AG09319 (cell line): ENCODE measurements at regions not wholly inside any gene's neighbourhood (a gene's known extent, or its start where the extent isn't known, plus 50 kb on each side); places are given as distances from the start of the nearest gene placed in this dataset.

ENCODE experiments used
- DNase-seq: peaks from one replicate; pipeline ENCODE4 v3.0.0-alpha.2; 2010; ENCODE audit warnings: low read depth; ENCODE audit errors: extremely low read depth
- TF ChIP-seq, protein P1 (sequence below): IDR thresholded peaks from 2 replicates; pipeline ENCODE4 v1.5.1; 2011; ENCODE audit warnings: low read depth, mild to moderate bottlenecking, inconsistent platforms, low read length, moderate library complexity

GRCh38 chr2:88342749-88343148 lies 109.7 kb downstream of the FOXI3 start:
- DNase-seq = no peak
- TF ChIP-seq, protein P1, sequence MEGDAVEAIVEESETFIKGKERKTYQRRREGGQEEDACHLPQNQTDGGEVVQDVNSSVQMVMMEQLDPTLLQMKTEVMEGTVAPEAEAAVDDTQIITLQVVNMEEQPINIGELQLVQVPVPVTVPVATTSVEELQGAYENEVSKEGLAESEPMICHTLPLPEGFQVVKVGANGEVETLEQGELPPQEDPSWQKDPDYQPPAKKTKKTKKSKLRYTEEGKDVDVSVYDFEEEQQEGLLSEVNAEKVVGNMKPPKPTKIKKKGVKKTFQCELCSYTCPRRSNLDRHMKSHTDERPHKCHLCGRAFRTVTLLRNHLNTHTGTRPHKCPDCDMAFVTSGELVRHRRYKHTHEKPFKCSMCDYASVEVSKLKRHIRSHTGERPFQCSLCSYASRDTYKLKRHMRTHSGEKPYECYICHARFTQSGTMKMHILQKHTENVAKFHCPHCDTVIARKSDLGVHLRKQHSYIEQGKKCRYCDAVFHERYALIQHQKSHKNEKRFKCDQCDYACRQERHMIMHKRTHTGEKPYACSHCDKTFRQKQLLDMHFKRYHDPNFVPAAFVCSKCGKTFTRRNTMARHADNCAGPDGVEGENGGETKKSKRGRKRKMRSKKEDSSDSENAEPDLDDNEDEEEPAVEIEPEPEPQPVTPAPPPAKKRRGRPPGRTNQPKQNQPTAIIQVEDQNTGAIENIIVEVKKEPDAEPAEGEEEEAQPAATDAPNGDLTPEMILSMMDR = no peak

GRCh38 chr2:88334418-88334817 lies 118.1 kb downstream of the FOXI3 start:
- TF ChIP-seq, protein P1 = no peak

DNA sequence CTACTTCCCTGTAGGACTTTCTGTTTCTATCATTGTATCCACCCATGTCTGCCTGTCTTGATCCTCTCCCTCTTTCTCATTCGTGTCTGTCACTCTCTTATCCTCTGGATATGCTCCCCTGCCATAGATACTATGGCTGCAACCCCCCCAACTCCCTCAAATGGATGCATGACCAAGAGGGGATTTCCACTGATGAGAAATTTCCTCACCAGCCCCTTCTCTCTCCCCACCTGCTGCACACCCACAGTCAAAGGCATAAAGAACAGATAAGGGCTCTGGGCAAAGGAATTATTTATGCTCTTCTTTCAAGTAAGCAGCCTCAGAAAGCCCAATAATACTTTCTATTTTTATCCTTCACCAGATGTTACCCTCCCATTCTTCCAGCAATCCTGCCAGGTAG lies 121.3 kb downstream of the FOXI3 start:
- TF ChIP-seq, protein P1 = no peak
- DNase-seq = no peak

More at GRCh38 chr2:88334418-88334817, 118.1 kb downstream of the FOXI3 start:
- DNase-seq = no peak

DNA sequence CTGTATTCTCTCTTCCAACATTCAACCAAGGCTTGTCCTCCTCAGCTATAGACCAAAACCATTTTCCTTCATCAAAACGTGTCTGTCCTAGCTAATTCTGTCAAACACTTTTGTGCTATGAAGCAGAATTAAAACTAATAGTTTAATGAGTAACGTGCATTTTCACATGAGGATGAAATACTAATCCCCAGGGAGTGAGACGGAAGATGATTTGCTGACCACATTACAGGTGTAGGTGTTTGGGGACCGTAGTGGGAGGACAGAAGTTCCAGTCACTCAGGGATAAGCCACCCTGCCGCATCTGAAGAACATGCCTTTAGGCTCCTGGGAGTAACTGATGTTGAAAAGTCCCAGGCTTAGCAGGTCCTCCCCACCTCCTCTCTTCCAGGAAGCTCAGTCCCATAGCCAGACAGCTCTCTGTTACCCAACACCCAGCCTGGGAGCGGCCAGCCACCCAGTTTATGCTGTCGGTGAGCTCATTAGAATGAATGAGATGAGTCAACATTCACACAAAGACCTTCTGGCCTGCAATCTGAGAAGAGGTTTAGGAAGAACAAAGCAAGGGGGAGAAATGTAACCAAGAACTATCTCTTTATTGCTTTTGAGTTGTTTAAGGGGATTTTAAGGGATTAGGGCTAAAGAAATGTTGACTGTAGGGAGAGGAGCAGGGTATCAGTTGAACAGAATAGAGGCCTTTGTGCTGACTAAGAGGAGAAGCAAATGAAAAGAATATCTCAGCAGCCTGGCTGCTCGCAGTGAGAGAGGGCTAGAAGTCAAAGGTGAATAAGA lies 122.5 kb downstream of the FOXI3 start:
- TF ChIP-seq, protein P1 = no peak
- DNase-seq = no peak

DNA sequence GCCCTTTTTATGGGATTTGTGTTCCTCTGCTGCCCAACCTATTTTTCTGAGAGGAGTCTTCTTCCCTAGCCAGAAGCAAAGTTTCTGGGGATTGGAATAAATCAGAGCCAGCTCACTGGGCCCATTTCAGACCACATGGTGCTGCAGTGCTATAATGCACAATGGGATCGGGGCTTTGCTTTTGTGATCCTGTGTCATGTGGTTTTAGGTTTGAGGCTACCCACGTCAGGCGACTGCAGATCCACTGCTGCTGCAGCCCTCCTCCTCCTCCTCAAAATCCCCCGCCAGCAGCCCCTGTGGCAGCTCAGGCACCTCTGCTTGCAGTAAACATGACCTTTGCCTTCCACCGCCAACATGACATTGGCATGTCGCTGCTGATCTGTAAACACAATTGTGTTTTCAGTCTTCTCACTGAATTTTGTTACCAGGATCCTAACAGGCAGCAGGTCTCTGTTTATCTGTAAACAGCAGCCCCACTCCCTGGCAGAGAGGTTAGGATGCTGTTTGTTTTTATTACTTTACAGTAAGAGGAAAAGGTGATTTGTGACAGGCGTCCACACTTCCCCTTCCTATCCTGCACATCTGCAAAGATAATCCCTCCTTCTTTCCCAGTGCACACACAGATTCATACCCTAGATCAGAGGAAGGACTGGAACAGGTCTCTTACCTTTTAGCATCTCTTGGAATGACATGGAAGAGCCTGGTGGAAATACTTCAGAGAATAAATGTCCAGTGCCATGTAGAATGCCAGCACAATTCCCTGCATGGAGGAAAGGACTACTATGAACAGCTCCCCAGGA lies 130.8 kb downstream of the FOXI3 start:
- TF ChIP-seq, protein P1 = no peak

DNA sequence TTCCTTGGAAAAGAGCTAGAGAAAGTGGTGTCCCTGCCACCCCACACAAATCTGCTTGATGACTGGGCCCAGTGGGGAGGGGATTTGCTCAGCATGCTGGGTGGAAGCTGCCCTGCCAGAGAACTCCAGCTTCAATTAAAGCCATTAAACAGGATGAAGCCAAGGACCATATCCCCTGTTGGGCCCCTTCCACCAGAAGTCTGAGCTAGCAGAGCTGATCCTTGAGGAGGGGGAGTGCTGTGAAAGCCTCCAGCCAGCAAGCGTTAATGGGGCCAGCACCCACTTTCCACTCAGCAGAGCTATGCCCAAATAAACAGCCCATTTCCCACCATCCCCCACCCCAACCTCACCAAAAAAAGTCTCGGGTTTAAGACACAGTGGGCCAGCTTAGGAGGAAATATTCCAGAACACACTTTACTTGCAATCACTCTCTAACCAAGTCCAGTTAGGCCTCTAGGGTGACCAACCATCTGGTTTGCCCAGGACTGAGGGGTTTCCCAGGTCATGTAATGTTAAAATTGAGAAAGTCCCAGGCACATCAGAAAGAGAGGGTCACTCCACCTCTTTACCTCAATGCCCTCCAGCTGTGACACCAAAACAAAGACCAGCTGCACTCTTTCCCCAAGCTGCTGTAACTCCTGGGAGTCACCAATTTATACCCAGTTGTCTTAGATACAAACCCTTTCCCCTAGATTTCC lies 132.3 kb downstream of the FOXI3 start:
- DNase-seq = no peak
- TF ChIP-seq, protein P1 = no peak

More for the DNA sequence above, 130.8 kb downstream of the FOXI3 start:
- no peak for DNase-seq
